GM21528 (cell line): ENCODE measurements at regions not wholly inside any gene's neighbourhood (a gene's known extent, or its start where the extent isn't known, plus 50 kb on each side); places are given as distances from the start of the nearest gene placed in this dataset.
"Not testable (repeated sequence)": the region's sequence is repeated elsewhere in the genome, so short reads cannot be mapped to it uniquely, and the experiment has no call there.

Experiments used
- ATAC-seq: cut with Tn5 transposase; IDR thresholded peaks from one replicate; pipeline ENCODE4 v1.9.1; 2021; ENCODE audit warnings: mild to moderate bottlenecking, moderate library complexity; ENCODE audit not compliant: unreplicated experiment, low FRiP score

DNA sequence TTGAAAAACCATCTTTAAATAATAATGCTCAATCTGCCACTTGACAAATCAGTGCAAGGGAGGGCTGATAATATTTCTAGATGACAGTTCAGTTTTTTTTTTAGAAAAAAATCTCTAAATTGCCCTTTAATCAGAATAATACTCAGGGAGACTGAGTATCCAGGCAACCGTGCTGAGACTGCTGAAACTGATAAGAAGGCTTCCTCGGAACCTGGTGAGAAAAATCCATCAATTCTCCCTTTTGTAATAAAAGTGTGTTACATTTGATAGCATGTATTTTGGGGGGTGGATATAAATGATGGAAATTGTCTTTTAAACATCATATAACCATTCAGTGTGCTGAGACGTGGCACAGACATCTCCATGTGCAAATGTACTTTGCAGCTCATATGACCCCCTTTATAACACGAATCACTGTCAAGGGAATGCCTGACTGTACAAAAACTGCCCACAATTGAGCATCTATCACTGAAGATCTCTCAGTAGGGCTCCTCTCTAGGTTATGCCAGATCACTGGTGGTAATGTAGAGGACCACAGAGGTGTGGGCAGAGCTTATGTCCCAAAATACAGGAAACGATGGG lies 491.1 kb upstream of the ADARB2 start:
- ATAC-seq, result no peak

- no peak for ATAC-seq
Measured at GRCh38 chr10:2225609-2226008, 488.3 kb upstream of the ADARB2 start.

DNA sequence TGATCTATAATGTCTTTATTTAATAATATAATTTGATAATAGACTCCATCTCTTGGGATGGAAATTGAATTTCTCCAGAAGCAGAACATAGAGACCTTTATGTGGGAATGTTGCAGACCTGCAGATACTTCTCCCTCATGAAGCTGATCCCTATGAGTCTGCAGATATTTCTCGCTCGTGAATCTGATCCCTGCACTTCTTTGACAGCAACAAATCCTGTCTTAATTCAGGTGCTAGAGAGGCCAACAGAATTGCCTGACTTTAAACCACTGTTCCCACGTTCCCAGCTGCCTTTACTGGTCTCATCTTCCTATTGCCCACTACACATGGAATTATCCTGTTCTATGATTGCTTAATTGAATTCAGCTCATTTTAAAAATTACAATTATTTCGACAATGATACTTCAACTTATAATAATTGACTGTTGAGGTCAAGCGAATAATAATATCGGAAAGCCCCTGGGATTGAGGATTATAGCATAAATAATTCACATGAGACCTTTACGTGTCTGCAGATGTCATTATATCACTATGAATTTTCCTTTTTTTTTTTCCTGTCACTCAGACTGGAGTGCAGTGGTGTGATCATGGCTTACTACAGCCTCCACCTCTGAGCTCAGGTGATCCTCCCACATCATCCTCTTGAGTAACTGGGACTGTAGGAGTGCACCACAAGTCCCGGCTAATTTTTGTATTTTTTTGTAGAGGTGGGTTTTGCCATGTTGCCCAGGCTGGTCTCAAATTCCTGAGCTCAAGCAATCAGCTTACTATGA lies 486.4 kb upstream of the ADARB2 start:
- no peak for ATAC-seq

- no peak for ATAC-seq
Measured at GRCh38 chr10:2222631-2223030, 485.3 kb upstream of the ADARB2 start.

DNA sequence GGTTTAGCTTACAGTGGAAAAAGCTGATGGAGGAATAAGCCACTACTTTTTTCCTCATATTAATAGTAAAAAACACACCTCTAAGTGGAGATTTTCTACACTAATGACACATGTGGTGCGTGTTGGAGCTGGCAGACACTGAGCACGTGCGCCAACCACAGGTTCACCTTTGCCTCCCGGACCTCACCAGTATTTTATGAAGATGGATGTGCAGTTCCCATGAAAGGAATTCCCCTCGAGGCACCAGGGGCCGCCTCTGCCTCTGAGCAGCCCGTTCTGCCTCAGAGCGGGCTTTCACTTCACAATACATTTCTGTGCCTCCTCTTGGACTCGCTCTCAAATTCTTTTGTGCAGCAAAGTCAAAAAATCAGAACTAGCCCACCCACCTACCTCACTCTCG lies 477.5 kb upstream of the ADARB2 start:
- ATAC-seq, result no peak

DNA sequence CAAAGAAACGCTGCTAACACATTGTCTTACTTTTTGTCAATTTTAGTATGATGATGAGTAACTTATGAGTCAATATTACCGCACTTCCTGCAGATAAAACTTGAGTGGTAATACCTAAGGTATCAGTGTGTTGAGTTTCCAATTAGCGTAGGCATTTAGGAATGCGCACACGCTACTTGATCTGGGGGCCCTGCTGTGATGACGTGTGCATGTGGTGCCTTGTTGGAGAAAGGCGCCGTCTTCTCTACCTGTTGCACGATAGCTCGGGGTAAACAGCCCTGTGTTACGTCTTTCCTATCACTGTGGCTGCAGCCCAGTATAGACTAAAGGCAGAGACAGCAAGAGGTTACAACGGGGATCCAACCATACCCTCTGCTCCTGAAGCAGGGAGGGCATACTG lies 476.8 kb upstream of the ADARB2 start:
- no peak for ATAC-seq

DNA sequence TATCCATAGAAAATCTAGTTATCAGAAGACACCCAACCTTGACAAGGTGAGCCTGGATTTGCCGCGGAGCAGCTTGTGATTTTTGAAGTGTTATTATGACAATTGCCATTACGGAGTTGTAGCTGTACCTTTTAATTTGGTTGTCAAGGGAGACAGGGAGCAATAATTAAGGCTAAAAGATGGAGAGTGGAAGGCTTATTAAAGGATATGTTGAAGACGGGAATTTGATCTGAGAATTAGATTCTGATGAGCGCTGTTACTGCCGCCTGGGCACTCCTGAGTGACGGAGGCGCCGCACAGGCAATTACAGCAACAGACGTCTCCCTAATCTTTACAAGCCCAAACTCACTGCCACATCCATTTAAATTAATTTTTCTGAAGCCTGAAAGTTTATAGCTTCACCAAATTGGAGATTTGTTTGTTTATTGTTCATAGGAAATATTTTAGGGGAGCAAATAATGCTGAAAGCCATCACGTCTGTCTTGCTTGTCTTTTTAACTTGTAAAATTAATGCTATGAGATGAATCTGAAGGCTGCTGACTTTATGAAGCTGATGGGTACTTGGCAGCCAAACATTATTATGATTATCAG lies 475.0 kb upstream of the ADARB2 start:
- ATAC-seq, result no peak

GRCh38 chr10:2210088-2210487 lies 472.8 kb upstream of the ADARB2 start:
- no peak for ATAC-seq

GRCh38 chr10:2208106-2208505 lies 470.8 kb upstream of the ADARB2 start:
- ATAC-seq, result no peak

GRCh38 chr10:2207246-2207922 lies 470.1 kb upstream of the ADARB2 start:
- ATAC-seq, result no peak

- ATAC-seq, result no peak
Measured at GRCh38 chr10:2205406-2205805, 468.1 kb upstream of the ADARB2 start.

GRCh38 chr10:2202401-2202800 lies 465.1 kb upstream of the ADARB2 start:
- no peak for ATAC-seq

GRCh38 chr10:2201534-2202099 lies 464.3 kb upstream of the ADARB2 start:
- no peak for ATAC-seq

DNA sequence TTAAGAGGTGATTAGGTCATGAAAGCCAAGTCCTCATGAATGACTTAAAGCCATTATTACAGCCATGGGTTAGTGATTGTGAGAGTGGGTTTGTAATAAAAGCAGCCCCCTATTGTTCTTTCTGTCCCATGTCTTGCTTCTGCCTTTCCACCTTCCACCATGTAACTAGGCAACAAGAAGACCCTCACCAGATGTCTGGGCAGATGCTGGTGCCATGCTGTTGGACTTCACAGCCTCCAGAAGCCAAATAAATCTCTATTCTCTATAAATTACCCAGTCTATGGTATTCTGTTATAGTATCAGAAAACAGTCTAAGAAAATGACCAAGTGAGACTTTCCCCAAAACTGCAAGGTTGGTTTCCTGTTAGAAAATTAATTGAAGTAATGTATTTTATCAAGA lies 460.3 kb upstream of the ADARB2 start:
- ATAC-seq, result no peak

GRCh38 chr10:2196272-2196671 lies 458.9 kb upstream of the ADARB2 start:
- no peak for ATAC-seq

DNA sequence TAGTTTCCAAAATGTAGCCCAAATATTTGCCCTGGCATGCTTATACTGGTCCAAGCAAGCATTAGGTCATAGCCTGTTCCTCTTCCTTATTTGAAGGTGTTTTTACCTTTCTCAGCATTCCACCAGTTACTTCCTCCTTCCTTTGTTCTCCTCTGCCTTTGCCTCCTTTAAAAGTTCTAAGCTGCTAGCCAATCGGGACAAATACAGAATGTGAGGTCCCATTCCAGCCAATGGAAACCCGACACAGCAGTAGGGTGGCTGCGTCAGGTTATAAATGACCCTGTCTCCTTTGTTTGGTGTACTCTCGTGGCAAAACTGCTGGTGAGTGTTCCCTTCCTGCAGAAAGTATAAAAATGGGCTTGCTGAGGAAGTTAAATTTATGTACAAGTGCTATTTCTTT lies 452.0 kb upstream of the ADARB2 start:
- not testable (repeated sequence) for ATAC-seq

DNA sequence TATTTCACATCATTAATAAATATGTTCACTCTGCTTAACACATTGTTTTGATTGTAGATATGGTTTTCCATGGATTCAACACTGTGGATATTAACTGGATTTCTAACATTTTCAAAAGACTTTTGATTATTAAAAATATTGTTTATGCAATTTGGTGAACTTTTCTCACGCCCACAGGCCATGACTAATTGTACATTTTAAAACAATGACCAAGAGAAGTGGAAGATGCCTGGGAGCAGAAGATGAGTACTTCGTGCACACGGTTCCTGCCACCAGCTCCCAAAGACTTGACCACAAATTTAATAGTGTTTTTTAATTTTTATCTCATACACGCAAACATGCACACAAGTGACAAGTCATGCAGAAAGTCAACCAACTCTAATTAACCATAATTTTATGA lies 451.0 kb upstream of the ADARB2 start:
- ATAC-seq, result no peak

- ATAC-seq, result no peak
Measured at GRCh38 chr10:2173327-2173726, 436.0 kb upstream of the ADARB2 start.

DNA sequence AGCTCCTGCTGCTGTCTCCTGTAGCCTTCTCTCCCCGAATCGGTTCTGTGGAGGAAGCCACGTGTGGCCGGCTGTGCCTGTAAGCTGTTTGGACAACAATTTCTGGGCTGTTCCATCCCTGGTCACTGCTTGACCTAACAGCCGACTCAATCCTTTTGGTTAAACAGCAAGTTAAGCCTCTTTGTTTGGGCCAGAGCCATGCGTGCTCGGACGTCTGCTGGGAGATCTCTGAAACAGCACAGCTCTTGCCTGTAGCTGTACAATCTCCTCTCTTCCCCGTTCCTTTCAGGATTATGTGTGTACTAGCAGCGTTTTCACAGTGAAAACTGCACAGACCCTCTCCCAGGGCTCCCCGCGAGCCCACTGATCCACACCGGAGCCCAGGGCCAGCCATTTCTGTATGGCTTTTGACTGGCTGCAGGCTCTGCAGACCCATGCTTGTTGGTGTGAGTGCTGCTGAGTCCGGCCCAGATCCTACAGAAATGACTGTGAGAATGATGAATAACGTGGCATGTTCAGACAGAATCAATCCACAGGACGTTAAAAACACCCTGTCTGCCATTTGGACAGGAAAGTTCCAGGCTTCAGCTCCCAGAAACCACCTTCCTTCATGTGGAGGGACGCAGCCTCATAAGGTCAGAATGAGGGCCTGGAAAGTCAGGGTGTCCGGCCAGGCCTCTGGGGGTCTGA lies 428.6 kb upstream of the ADARB2 start:
- ATAC-seq, result no peak

GRCh38 chr10:2150288-2150687 lies 413.0 kb upstream of the ADARB2 start:
- no peak for ATAC-seq
